PC-3 (cell line): ENCODE measurements at regions not wholly inside any gene's neighbourhood (a gene's known extent, or its start where the extent isn't known, plus 50 kb on each side); places are given as distances from the start of the nearest gene placed in this dataset.

ENCODE experiments used
- EZH2 ChIP-seq: fragments of 300-600 bp; sonication (generic); IDR thresholded peaks from one replicate; pipeline ENCODE4 v1.6.1; 2017; ENCODE audit warnings: antibody characterized with exemption, mild to moderate bottlenecking, low read length; ENCODE audit not compliant: unreplicated experiment
- EZH2phosphoT487 ChIP-seq: fragments of 300-600 bp; sonication (generic); IDR thresholded peaks from 2 replicates; pipeline ENCODE4 v1.6.1; 2018; ENCODE audit warnings: mild to moderate bottlenecking, antibody characterized with exemption, low read length, borderline replicate concordance
- TF ChIP-seq, protein P1 (sequence below): fragments of 300-600 bp; sonication (generic); conservative IDR thresholded peaks from 2 replicates; pipeline ENCODE4 v1.5.1; 2017; ENCODE audit warnings: antibody characterized with exemption, low read depth, mild to moderate bottlenecking, low read length

- TF ChIP-seq, protein P1, sequence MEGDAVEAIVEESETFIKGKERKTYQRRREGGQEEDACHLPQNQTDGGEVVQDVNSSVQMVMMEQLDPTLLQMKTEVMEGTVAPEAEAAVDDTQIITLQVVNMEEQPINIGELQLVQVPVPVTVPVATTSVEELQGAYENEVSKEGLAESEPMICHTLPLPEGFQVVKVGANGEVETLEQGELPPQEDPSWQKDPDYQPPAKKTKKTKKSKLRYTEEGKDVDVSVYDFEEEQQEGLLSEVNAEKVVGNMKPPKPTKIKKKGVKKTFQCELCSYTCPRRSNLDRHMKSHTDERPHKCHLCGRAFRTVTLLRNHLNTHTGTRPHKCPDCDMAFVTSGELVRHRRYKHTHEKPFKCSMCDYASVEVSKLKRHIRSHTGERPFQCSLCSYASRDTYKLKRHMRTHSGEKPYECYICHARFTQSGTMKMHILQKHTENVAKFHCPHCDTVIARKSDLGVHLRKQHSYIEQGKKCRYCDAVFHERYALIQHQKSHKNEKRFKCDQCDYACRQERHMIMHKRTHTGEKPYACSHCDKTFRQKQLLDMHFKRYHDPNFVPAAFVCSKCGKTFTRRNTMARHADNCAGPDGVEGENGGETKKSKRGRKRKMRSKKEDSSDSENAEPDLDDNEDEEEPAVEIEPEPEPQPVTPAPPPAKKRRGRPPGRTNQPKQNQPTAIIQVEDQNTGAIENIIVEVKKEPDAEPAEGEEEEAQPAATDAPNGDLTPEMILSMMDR, result no peak
- TF ChIP-seq EZH2phosphoT487, result no peak
- no peak for TF ChIP-seq EZH2
These were observed 143.4 kb downstream of the CDC5L start for GRCh38 chr6:44530910-44531234.
